ENCODE measurements at regions not wholly inside any gene's neighbourhood (a gene's known extent, or its start where the extent isn't known, plus 50 kb on each side); places are given as distances from the start of the nearest gene placed in this dataset.

- no peak for DNase-seq (ENCODE audit: low read depth)
- TF ChIP-seq CTCF (IDR thresholded peaks at IDR 0.05; ENCODE audit: control insufficient read depth, insufficient read depth, low read depth, low read length, missing control alignments): no peak
- H3K4me3 ChIP-seq (ENCODE audit: control insufficient read depth, low read depth, low read length): no peak overlapping the region
These were observed 415.3 kb upstream of the ZEB2 start for GRCh38 chr2:144935191-144935590.

- no peak for DNase-seq (ENCODE audit: low read depth)
- H3K4me3 ChIP-seq (ENCODE audit: control insufficient read depth, low read depth, low read length): no peak overlapping the region
- TF ChIP-seq CTCF (IDR thresholded peaks at IDR 0.05; ENCODE audit: control insufficient read depth, insufficient read depth, low read depth, low read length, missing control alignments): no peak
These were observed 412.0 kb upstream of the ZEB2 start for GRCh38 chr2:144931960-144932359.

GRCh38 chr2:144931480-144931879 lies 411.6 kb upstream of the ZEB2 start:
- DNase-seq (ENCODE audit: low read depth): no peak
- H3K4me3 ChIP-seq (ENCODE audit: control insufficient read depth, low read depth, low read length): no peak overlapping the region
- TF ChIP-seq CTCF (IDR thresholded peaks at IDR 0.05; ENCODE audit: control insufficient read depth, insufficient read depth, low read depth, low read length, missing control alignments): no peak

- DNase-seq (ENCODE audit: low read depth): no peak
- H3K4me3 ChIP-seq (ENCODE audit: control insufficient read depth, low read depth, low read length): no peak overlapping the region
- no peak for TF ChIP-seq CTCF (IDR thresholded peaks at IDR 0.05; ENCODE audit: control insufficient read depth, insufficient read depth, low read depth, low read length, missing control alignments)
These were observed 407.5 kb upstream of the ZEB2 start for GRCh38 chr2:144927429-144927828.

- no peak overlapping the region for H3K4me3 ChIP-seq (ENCODE audit: control insufficient read depth, low read depth, low read length)
- DNase-seq (ENCODE audit: low read depth): no peak
- TF ChIP-seq CTCF (IDR thresholded peaks at IDR 0.05; ENCODE audit: control insufficient read depth, insufficient read depth, low read depth, low read length, missing control alignments): no peak
These were observed 406.0 kb upstream of the ZEB2 start for GRCh38 chr2:144925886-144926285.

GRCh38 chr2:144924827-144925226 lies 404.9 kb upstream of the ZEB2 start:
- no peak overlapping the region for H3K4me3 ChIP-seq (ENCODE audit: control insufficient read depth, low read depth, low read length)
- no peak for TF ChIP-seq CTCF (IDR thresholded peaks at IDR 0.05; ENCODE audit: control insufficient read depth, insufficient read depth, low read depth, low read length, missing control alignments)
- DNase-seq (ENCODE audit: low read depth): no peak

GRCh38 chr2:144922519-144922918 lies 402.6 kb upstream of the ZEB2 start:
- no peak overlapping the region for H3K4me3 ChIP-seq (ENCODE audit: control insufficient read depth, low read depth, low read length)
- no peak for DNase-seq (ENCODE audit: low read depth)
- TF ChIP-seq CTCF (IDR thresholded peaks at IDR 0.05; ENCODE audit: control insufficient read depth, insufficient read depth, low read depth, low read length, missing control alignments): no peak
